Endodermal cell (in vitro differentiated cells): ENCODE measurements at regions not wholly inside any gene's neighbourhood (a gene's known extent, or its start where the extent isn't known, plus 50 kb on each side); places are given as distances from the start of the nearest gene placed in this dataset.

Experiments
- DNase-seq: peaks from one replicate; pipeline ENCODE4 v3.0.0-alpha.2; 2017
- H3K27ac ChIP-seq: 2 replicates; pipeline ENCODE4 v1.5.1; 2013; ENCODE audit warnings: mild to moderate bottlenecking, low read depth, low read length, moderate library complexity
- H3K27me3 ChIP-seq: 2 replicates; pipeline ENCODE4 v1.6.1; 2013; ENCODE audit warnings: mild to moderate bottlenecking, low read length, moderate library complexity; ENCODE audit not compliant: insufficient read depth, control insufficient read depth, poor library complexity, severe bottlenecking
- H3K36me3 ChIP-seq: 2 replicates; pipeline ENCODE4 v1.7.0; 2013; ENCODE audit warnings: mild to moderate bottlenecking, low read length, moderate library complexity; ENCODE audit not compliant: control insufficient read depth, insufficient read depth
- H3K4me1 ChIP-seq: one replicate; pipeline ENCODE4 v1.7.0; 2013; ENCODE audit warnings: low read length; ENCODE audit not compliant: control insufficient read depth, insufficient read depth
- H3K4me3 ChIP-seq: 2 replicates; pipeline ENCODE4 v1.5.1; 2013; ENCODE audit warnings: mild to moderate bottlenecking, low read length, moderate library complexity
- H3K9ac ChIP-seq: 2 replicates; pipeline ENCODE4 v1.6.1; 2013; ENCODE audit warnings: mild to moderate bottlenecking, low read length, moderate library complexity; ENCODE audit not compliant: poor library complexity, severe bottlenecking; ENCODE audit errors: extremely low read depth
- H3K9me3 ChIP-seq: 2 replicates; pipeline ENCODE4 v1.6.1; 2013; ENCODE audit warnings: mild to moderate bottlenecking, low read length, moderate library complexity; ENCODE audit not compliant: control insufficient read depth
- H3K27ac Mint-ChIP-seq: 2 replicates; pipeline ENCODE4 v1.8.0; 2020; ENCODE audit warnings: mixed read lengths
- H3K27me3 Mint-ChIP-seq: 2 replicates; pipeline ENCODE4 v1.8.0; 2021; ENCODE audit warnings: mild to moderate bottlenecking, mixed read lengths; ENCODE audit not compliant: insufficient read depth
- H3K36me3 Mint-ChIP-seq: 2 replicates; pipeline ENCODE4 v1.8.0; 2020; ENCODE audit warnings: low read depth, mixed read lengths
- H3K4me1 Mint-ChIP-seq: 2 replicates; pipeline ENCODE4 v1.8.0; 2020; ENCODE audit warnings: mixed read lengths
- H3K4me3 Mint-ChIP-seq: 2 replicates; pipeline ENCODE4 v1.8.0; 2020; ENCODE audit warnings: mild to moderate bottlenecking, moderate library complexity, mixed read lengths
- H3K9me3 Mint-ChIP-seq: 2 replicates; pipeline ENCODE4 v1.8.0; 2020; ENCODE audit warnings: mild to moderate bottlenecking, mixed read lengths
- CTCF ChIP-seq: fragments of 200-600 bp; sonication (generic); conservative IDR thresholded peaks from 2 replicates; pipeline ENCODE4 v1.5.0; 2021; ENCODE audit warnings: antibody characterized with exemption, mild to moderate bottlenecking
- WGBS, 2 experiments: methylation state at CpG; one replicate each; pipeline versions ENCODE4 v1.1.5 to v1.1.7; 2013; ENCODE audit warnings: missing lambda C conversion rate in 2 of 2, mixed read lengths in 1 of 2; ENCODE audit not compliant: insufficient coverage in 1 of 2, insufficient read length in 1 of 2; 5-methylcytosine and 5-hydroxymethylcytosine counted together

GRCh38 chr13:34312578-34312977 lies 494.6 kb downstream of the RFC3 start:
- no peak for TF ChIP-seq CTCF
- Histone ChIP-seq H3K9ac (no peak overlapping the region), H3K36me3 (no peaks in the 10 kb centered on the region), H3K27me3 (no peaks in the 10 kb centered on the region), H3K4me3 (no peak overlapping the region), H3K4me1 (no peaks in the 10 kb centered on the region), H3K9me3 (no peaks in the 10 kb centered on the region), H3K27ac (no peak overlapping the region)
- no CpG with 5 or more reads among the region's 1 CpG for WGBS, 2 experiments
- no peak overlapping the region for H3K27ac Mint-ChIP-seq
- H3K36me3 Mint-ChIP-seq, result no peaks in the 10 kb centered on the region
- no peak for DNase-seq
- H3K4me1 Mint-ChIP-seq, result peaks cover 4% of the 10 kb centered on the region
- H3K4me3 Mint-ChIP-seq, result no peak overlapping the region
- no peaks in the 10 kb centered on the region for H3K27me3 Mint-ChIP-seq
- H3K9me3 Mint-ChIP-seq, result no peaks in the 10 kb centered on the region

GRCh38 chr13:34320084-34320483 lies 502.1 kb downstream of the RFC3 start:
- no peaks in the 10 kb centered on the region for H3K36me3 ChIP-seq
- H3K36me3 Mint-ChIP-seq, result no peaks in the 10 kb centered on the region
- H3K27ac ChIP-seq, result no peak overlapping the region
- no peaks in the 10 kb centered on the region for H3K9me3 ChIP-seq
- DNase-seq, result no peak
- no peak for TF ChIP-seq CTCF
- H3K4me3 Mint-ChIP-seq, result no peak overlapping the region
- H3K27ac Mint-ChIP-seq, result no peak overlapping the region
- 60 to 83% methylated on average over 1 of the region's 1 CpG for WGBS, 2 experiments
- H3K4me1 Mint-ChIP-seq, result peaks cover 19% of the 10 kb centered on the region
- H3K27me3 Mint-ChIP-seq, result peaks cover 13% of the 10 kb centered on the region
- no peaks in the 10 kb centered on the region for H3K9me3 Mint-ChIP-seq
- H3K4me3 ChIP-seq, result no peak overlapping the region
- peaks cover 23% of the 10 kb centered on the region for H3K27me3 ChIP-seq
- peaks cover 9% of the 10 kb centered on the region for H3K4me1 ChIP-seq
- H3K9ac ChIP-seq, result no peak overlapping the region

GRCh38 chr13:34322014-34322742 lies 504.2 kb downstream of the RFC3 start:
- Histone ChIP-seq H3K36me3 (no peaks in the 10 kb centered on the region), H3K9ac (no peak overlapping the region), H3K4me1 (peaks cover 9% of the 10 kb centered on the region), H3K27ac (no peak overlapping the region), H3K27me3 (peaks cover 23% of the 10 kb centered on the region), H3K4me3 (no peak overlapping the region), H3K9me3 (no peaks in the 10 kb centered on the region)
- Mint-ChIP-seq H3K27me3 (peaks cover 13% of the 10 kb centered on the region), H3K4me1 (peaks cover 19% of the 10 kb centered on the region), H3K27ac (no peak overlapping the region), H3K4me3 (no peak overlapping the region), H3K36me3 (no peaks in the 10 kb centered on the region), H3K9me3 (no peaks in the 10 kb centered on the region)
- 93 to 98% methylated on average over 5 to 9 of the region's 9 CpGs for WGBS, 2 experiments
- no peak for TF ChIP-seq CTCF
- no peak for DNase-seq
